GM12891 (cell line): ENCODE measurements at regions not wholly inside any gene's neighbourhood (a gene's known extent, or its start where the extent isn't known, plus 50 kb on each side); places are given as distances from the start of the nearest gene placed in this dataset.

ENCODE experiments used
- DNase-seq: peaks from one replicate; pipeline ENCODE4 v3.0.0; 2011; ENCODE audit warnings: low spot score; ENCODE audit not compliant: insufficient read length
- FAIRE-seq: peaks from 2 replicates; lab custom pipeline; 2011; peaks lifted over from hg19 to GRCh38; lab: Jason Lieb, UNC
- PAX5 ChIP-seq: IDR thresholded peaks from 2 replicates; pipeline ENCODE4 v1.6.1; 2011; ENCODE audit warnings: low read length, moderate library complexity, mild to moderate bottlenecking; ENCODE audit not compliant: insufficient read depth, severe bottlenecking
- POLR2A ChIP-seq: IDR thresholded peaks from 2 replicates; pipeline ENCODE4 v1.6.1; 2011; ENCODE audit warnings: low read depth, low read length, control low read depth
- POLR2AphosphoS5 ChIP-seq: IDR thresholded peaks from 2 replicates; pipeline ENCODE4 v1.6.1; 2011; ENCODE audit warnings: low read depth, low read length, control low read depth
- POU2F2 ChIP-seq: IDR thresholded peaks from 2 replicates; pipeline ENCODE4 v1.6.1; 2011; ENCODE audit warnings: low read depth, mild to moderate bottlenecking, control low read depth, low read length, moderate library complexity
- SPI1 ChIP-seq: IDR thresholded peaks from 2 replicates; pipeline ENCODE4 v1.6.1; 2011; ENCODE audit warnings: low read depth, low read length, control low read depth
- TAF1 ChIP-seq: IDR thresholded peaks from 2 replicates; pipeline ENCODE4 v1.6.1; 2011; ENCODE audit warnings: low read depth, low read length, control low read depth

GRCh38 chr1:188937965-188938551 lies 1539.6 kb downstream of the BRINP3 start:
- TF ChIP-seq TAF1 = no peak
- TF ChIP-seq POLR2A = no peak
- TF ChIP-seq POU2F2 = no peak
- TF ChIP-seq SPI1 = no peak
- TF ChIP-seq POLR2AphosphoS5 = no peak
- TF ChIP-seq PAX5 = no peak
- DNase-seq (no peak), FAIRE-seq (no peak)

GRCh38 chr1:188941986-188942385 lies 1535.7 kb downstream of the BRINP3 start:
- no peak for FAIRE-seq
- no peak for TF ChIP-seq PAX5
- TF ChIP-seq POLR2A = no peak
- no peak for TF ChIP-seq POU2F2
- no peak for TF ChIP-seq SPI1
- no peak for TF ChIP-seq TAF1
- TF ChIP-seq POLR2AphosphoS5 = no peak

GRCh38 chr1:188949701-188950100 lies 1528.0 kb downstream of the BRINP3 start:
- no peak for TF ChIP-seq PAX5
- no peak for TF ChIP-seq POLR2A
- no peak for TF ChIP-seq POU2F2
- no peak for TF ChIP-seq POLR2AphosphoS5
- no peak for TF ChIP-seq SPI1
- no peak for TF ChIP-seq TAF1
- no peak for FAIRE-seq

More at GRCh38 chr1:188941986-188942385, 1535.7 kb downstream of the BRINP3 start:
- no peak for DNase-seq

DNA sequence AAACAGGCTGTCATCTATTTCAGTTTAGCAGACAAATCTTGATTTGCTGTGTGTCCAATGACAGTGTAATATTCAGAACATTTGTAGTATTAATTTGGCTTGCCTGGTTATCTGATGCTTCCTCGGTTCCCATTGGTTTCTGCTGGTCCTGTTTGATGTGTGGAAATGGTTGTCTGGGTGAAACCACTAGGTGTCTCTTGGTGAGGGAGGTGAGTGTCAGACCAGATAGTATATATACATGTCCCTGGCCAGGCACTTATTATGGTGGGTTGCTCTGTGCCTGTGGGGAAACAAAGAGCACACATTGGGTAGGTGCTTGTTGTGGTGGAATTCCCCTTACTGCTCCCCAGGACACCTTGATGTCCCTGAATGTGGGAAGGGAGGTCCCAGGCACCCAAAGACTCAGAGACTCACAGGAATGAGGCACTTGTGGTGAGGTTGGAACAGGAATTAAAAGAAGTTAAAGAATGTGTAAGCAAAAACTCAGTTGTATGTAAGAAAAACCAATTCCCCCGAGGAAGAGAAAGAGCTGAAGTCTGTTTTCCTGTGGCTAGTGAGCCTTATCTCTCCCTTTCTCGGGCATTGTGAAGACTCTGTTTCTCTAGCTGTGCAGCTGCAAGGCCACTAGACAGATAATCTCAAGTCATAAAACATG lies 1519.1 kb downstream of the BRINP3 start:
- TF ChIP-seq POLR2AphosphoS5 (no peak), PAX5 (no peak), POLR2A (no peak), POU2F2 (no peak), SPI1 (no peak), TAF1 (no peak)
- FAIRE-seq = no peak
- DNase-seq = no peak

More at GRCh38 chr1:188949701-188950100, 1528.0 kb downstream of the BRINP3 start:
- DNase-seq = no peak

GRCh38 chr1:188986745-188987417 lies 1490.8 kb downstream of the BRINP3 start:
- no peak for TF ChIP-seq PAX5
- TF ChIP-seq SPI1 = no peak
- no peak for TF ChIP-seq POLR2A
- no peak for TF ChIP-seq POLR2AphosphoS5
- no peak for TF ChIP-seq POU2F2
- TF ChIP-seq TAF1 = no peak
- no peak for FAIRE-seq
- no peak for DNase-seq

GRCh38 chr1:188988589-188988988 lies 1489.1 kb downstream of the BRINP3 start:
- FAIRE-seq = no peak
- TF ChIP-seq POU2F2 (no peak), PAX5 (no peak), TAF1 (no peak), SPI1 (no peak), POLR2AphosphoS5 (no peak), POLR2A (no peak)
- DNase-seq = no peak

DNA sequence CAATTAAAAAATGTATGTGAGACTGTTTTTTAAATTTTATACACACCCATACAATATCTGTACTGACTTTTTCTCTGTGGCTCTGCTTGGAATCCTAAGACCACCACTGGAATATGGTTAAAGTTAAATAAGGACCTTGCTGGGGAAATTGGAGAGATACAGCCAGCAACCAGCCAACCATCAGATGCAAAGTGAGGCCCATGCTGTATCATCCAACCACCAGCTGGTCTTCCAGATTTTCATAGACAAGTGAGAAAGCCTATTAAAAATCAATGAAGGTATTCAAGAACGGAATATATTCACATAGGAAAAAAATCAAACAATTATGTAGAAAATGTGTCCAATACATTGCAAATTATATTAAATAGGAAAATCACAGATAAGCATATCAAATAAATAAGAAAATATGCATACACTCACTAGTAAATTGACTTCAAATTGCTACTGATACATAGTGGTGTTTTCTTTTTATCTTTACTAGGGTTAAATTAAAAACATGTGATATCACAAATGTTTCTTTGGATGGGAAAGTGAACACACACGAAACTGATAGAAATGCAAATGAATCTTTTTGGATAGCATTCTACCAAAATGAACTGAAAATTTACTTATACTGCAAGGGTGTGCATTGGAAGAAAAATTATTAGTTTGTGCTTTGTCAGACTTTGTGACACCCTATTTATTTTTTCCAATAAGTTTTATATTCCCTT lies 1486.3 kb downstream of the BRINP3 start:
- FAIRE-seq = no peak
- no peak for DNase-seq
- no peak for TF ChIP-seq POU2F2
- TF ChIP-seq TAF1 = no peak
- TF ChIP-seq PAX5 = no peak
- no peak for TF ChIP-seq POLR2A
- no peak for TF ChIP-seq POLR2AphosphoS5
- no peak for TF ChIP-seq SPI1

- TF ChIP-seq SPI1 = no peak
- TF ChIP-seq POLR2A = no peak
- no peak for TF ChIP-seq TAF1
- TF ChIP-seq PAX5 = no peak
- no peak for TF ChIP-seq POLR2AphosphoS5
- TF ChIP-seq POU2F2 = no peak
- FAIRE-seq (no peak), DNase-seq (no peak)
Measured at GRCh38 chr1:189007824-189008223, 1469.8 kb downstream of the BRINP3 start.

- FAIRE-seq = no peak
- TF ChIP-seq POU2F2 = no peak
- TF ChIP-seq TAF1 = no peak
- no peak for TF ChIP-seq POLR2AphosphoS5
- no peak for TF ChIP-seq PAX5
- TF ChIP-seq POLR2A = no peak
- TF ChIP-seq SPI1 = no peak
- no peak for DNase-seq
Measured at GRCh38 chr1:189021577-189021976, 1456.1 kb downstream of the BRINP3 start.
